ENCODE measurements at regions not wholly inside any gene's neighbourhood (a gene's known extent, or its start where the extent isn't known, plus 50 kb on each side); places are given as distances from the start of the nearest gene placed in this dataset.
"Not testable (repeated sequence)": the region's sequence is repeated elsewhere in the genome, so short reads cannot be mapped to it uniquely, and the experiment has no call there.

DNA sequence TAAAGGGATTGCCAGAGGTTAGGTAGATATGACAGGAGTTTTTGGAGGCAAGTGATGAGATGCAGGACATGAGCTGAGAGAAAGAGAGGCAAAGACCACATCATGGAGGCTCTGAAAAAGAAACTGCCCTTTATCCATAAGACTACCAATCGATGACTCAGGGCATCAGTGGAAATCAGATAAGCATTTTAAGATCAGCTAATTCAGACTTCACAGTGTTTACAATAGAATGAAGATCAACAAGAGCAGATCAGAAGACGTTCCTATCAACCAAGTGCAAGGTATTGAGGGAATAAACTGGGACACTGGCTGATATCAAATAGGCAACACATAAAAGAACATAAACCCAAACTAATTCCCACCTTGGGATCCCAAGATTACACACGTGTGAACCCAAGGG is 227.2 kb downstream of the SLCO4C1 start:
- DNase-seq (ENCODE audit: low spot score in 2 of 2) (no peak), FAIRE-seq (no peak)

DNA sequence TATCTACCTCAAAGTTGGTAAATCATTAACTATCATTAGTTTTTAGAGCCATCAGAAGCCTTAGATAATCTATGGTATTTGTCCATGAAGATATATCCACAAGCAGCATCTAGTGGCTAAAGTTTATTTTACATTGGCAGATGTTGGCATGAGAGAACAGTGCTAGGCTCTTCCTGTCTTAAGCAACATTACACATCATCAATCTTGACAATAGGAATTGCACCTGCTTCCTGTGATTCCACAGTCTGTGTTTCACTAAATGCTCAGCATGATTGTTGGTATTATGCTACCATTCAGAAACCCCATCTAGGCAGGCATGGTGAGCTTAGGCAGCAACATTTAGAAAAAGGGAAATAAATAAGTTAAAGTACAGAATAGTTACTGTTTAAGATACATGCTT is 246.6 kb downstream of the SLCO4C1 start:
- no peak for DNase-seq (ENCODE audit: low spot score in 2 of 2)
- no peak for FAIRE-seq

DNA sequence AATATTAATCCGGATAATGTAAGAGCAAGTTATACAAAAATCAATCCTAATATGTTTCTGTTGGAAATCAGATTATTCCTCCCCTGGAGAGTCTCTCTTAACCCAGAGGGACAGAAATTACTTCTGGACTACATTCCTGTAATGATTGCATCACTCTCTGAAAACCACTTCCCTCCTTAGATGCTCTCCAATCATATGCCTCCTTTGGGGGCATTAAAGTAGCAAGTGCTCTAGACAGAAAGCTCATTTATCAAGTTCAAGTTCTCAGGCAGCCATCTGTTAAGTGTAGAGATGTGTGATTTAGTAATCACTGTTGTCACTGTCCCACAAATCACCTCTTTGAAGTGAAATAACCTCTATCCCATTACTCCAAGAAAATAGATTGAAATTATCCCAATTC is 247.1 kb downstream of the SLCO4C1 start:
- DNase-seq (ENCODE audit: low spot score in 2 of 2) (no peak), FAIRE-seq (no peak)

DNA sequence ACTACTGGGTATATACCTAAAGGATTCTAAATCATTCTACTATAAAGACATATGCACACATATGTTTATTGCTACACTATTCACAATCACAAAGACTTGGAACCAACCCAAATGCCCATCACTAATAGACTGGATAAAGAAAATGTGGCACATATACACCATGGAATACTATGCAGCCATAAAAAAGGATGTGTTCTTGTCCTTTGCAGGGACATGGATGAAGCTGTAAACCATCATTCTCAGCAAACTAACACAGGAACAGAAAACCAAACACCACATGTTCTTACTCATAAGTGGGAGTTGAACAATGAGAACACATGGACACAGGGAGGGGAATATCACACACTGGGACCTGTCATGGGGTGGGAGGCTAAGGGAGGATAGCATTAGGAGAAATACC is 249.0 kb downstream of the SLCO4C1 start:
- not testable (repeated sequence) for DNase-seq (ENCODE audit: low spot score in 2 of 2); FAIRE-seq

DNA sequence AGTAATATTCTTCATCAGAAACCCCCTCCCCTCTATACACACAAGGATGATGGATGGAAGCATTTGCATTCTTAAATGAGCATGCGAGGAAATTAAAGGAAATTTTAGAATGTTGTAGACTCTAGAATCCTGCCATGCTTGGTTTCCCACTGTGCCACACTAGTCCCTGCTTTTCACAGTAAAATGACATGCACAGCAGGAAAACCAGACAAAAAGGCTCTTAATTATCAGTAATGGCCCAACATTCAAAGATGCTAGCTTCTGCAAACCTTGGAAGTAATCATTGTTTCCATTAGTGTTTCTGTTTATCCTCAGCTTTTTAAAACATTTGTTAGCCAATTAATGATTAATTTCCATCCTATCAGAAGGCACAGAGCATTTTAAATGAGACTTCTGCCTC is 255.8 kb downstream of the SLCO4C1 start:
- FAIRE-seq (no peak), DNase-seq (ENCODE audit: low spot score in 2 of 2) (no peak)

DNA sequence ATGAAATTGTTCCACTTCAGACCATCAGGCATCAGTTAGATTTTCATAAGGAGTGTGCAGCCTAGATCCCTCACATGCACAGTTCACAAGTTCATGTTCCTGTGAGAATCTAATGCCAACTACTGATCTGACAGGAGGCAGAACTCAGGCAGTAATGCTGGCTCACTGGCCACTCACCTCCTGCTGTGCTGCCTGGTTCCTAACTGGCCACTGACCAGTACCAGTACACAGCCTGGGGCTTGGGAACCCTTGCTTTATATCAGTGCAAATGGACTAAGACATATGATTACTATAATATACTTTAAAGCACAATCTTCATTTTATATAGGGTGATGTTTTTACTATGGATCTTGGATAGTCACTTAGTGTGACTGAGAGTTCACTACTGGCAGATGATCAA is 259.2 kb downstream of the SLCO4C1 start:
- FAIRE-seq (no peak), DNase-seq (ENCODE audit: low spot score in 2 of 2) (no peak)

DNA sequence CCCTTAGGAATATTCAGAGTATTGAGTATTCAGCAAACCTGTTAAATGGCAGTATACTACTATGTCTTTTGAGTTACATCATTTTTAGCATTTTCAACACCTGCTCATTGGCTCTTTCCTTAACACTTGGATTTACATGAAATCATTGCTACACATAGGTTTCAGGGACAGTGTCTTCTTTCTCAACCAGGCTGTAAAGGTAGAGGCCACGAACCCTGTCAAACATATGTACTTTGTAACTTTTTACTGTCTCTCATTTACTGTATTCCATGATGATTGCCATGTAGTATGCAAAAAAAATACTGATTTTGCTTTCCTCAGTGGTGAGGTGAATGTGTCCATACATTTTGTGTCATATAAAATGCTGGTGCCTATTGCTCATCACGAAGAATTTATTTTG is 264.4 kb downstream of the SLCO4C1 start:
- DNase-seq (ENCODE audit: low spot score in 2 of 2) (no peak), FAIRE-seq (no peak)

DNA sequence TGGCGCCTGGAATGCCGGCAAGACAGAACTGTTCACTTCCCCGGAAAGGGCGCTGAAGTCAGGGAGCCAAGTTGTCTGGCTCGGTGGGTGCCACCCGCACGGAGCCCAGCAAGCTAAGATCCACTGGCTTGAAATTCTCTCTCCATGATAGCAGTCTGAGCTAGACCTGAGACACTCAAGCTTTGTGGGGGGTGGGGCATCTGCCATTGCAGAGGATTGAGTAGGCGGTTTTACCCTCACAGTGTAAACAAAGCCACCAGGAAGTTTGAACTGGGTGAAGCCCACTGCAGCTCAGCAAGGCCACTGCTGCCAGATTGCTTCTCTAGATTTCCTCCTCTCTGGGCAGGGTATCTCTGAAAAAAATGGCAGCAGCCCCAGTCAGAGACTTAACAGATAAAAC is 277.4 kb downstream of the SLCO4C1 start:
- DNase-seq (ENCODE audit: low spot score in 2 of 2) (no peak), FAIRE-seq (no peak)

DNA sequence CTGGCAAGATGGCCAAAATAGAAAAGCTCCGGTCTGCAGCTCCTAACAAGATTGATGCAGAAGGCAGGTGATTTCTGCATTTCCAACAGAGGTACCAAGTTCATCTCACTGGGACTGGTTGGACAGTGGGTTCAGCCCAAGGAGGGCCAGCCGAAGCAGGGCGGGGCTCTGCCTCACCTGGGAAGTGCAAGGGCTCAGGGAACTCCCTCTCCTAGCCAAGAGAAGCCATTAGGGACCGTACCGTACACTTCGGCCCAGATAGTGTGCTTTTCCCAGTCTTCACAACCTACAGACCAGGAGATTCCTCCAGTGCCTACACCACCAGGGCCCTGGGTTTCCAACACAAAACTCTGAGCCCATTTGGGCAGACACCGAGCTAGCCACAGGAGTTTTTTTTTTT is 277.8 kb downstream of the SLCO4C1 start:
- FAIRE-seq (no peak), DNase-seq (ENCODE audit: low spot score in 2 of 2) (no peak)

DNA sequence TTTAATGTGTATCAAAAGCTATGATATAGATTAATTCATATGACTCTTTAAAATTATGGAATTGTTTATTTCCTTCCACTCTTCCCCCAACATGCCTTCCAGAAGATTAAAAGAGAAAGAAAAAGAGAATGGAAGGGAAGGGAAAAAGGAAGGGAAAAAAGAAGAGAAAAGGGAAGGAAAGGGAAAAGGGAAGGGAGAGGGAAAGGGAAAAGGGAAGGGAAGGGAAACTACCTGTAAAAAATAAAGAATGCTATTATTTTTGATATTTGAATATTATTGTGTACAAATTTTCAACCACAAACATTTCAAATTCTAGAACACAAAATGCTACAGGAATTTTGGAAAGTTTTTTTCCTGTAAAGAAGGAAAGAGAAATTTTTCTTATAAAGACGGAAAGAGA is 281.7 kb downstream of the SLCO4C1 start:
- no peak for FAIRE-seq
- DNase-seq (ENCODE audit: low spot score in 2 of 2): no peak

DNA sequence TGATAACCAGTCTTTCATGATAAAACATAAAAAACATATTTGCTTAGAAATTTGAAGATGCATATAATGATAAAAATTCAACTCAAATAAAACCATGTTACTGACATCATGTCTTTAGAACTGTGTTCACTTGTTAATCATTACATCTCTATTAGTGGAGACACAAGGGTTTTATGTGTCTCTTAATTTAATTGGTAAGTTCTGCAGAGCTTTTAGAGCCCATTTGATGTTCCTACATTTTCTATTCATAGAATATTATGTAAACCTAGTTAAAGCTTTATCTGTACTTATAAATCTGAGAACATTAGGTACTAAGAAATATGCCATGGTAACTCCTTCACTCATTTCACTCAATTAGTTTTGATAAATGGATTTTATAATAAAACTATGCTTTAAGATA is 285.4 kb downstream of the SLCO4C1 start:
- DNase-seq (ENCODE audit: low spot score in 2 of 2) (no peak), FAIRE-seq (no peak)

DNA sequence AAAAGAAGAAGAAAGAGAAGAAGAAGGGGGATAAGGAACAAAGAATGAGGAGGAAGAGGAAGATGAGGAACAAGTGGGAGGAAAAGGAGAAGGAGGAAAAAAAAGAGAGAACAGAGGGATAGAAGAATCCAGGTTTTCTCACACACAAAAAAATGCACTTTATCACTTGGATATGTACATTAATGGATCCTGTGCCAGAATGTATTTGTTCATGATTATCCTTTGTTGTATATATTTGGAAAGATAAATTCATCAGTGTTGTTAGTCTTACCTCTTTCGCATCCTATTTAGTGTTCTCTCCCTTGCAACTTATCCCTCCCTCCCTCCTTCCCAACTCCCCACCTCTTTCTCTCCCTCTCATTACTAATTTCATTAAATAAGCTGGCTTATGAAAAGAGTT is 298.8 kb downstream of the SLCO4C1 start:
- DNase-seq (ENCODE audit: low spot score in 2 of 2): no peak
- FAIRE-seq: no peak

DNA sequence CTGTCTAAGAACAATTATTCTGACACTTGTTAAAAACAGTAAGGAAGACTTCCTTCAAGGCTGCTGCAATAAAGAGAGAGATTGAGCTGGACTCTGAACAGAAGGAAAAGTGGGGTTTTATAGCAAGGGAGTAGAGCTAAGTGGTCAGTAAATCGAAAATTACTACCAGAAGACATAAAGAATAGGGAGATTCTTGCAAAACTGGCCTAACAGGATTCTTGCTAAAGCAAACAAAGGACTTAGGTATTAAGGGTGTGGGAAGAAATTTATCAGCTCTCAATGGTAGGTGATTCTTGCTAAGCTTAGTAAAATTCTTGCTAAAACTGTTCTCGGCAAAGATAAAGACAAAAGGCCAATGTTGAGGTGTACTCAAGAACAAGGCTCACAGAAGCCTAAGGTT is 300.5 kb downstream of the SLCO4C1 start:
- no peak for DNase-seq (ENCODE audit: low spot score in 2 of 2)

DNA sequence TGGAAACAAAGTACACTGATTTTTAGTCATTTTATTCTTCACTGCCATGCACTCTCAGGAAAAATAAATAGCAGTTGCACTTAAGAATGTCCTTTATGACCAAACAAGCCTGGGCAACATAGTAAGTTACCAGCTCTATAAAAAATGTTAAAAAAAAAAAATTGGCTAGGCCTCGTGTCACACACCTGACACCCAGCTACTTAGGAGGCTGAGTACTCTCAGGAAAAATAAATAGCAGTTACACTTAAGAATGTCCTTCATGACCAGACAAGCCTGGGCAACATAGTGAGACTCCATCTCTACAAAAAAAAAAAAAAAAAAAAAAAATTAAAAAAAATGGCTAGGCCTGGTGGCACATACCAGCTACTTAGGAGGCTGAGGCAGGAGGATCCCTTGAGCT is 304.6 kb downstream of the SLCO4C1 start:
- FAIRE-seq (no peak), DNase-seq (ENCODE audit: low spot score in 2 of 2) (no peak)

More for the DNA sequence above, 300.5 kb downstream of the SLCO4C1 start:
- FAIRE-seq: no peak

DNA sequence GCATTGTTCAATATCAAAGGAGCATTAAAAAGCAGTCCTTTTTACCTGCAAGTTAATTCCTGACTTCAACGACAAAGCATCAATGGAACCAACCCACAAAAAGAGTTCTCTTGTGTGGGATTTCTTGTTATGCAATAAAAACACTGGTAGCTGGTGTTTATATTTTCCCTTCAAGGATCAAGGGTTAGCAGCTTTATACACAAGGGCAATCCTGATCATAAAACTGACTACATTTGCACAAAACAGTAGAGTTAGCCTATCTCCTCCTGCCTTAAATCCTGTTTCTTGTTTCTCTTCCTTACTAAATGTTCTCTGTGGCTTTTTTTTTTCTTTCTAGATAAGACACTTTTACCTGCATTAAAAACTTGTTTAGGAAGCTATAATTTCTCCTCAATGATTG is 306.4 kb downstream of the SLCO4C1 start:
- FAIRE-seq (no peak), DNase-seq (ENCODE audit: low spot score in 2 of 2) (no peak)

DNA sequence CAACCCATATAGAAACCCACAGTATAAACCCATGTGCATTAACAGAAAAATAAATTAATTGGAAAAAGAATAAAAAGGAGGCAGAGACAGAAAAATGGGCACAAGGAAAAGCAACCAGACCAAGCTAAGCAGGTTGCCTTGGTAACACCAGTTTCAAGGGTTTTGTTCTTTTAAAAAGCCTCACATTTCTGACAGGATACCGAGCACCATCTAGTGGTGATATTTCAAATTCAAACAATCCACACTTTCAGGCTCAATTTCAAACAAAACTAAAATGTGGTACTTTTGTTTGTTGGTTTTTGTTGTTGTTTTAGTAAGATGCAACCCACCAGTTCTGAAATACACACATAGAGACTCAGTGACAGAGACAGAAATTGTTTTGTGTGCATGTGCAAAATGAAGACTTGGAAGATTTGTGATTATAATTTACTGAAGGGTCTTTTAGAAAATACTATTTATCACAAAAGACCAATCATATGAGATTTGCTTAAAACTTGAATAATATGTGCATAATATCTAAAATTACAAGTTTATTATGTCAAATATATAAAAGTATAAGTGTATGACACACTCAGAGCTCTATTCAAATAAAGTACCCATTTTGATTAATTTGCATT is 318.2 kb downstream of the SLCO4C1 start:
- FAIRE-seq: peak; percentile 75

DNA sequence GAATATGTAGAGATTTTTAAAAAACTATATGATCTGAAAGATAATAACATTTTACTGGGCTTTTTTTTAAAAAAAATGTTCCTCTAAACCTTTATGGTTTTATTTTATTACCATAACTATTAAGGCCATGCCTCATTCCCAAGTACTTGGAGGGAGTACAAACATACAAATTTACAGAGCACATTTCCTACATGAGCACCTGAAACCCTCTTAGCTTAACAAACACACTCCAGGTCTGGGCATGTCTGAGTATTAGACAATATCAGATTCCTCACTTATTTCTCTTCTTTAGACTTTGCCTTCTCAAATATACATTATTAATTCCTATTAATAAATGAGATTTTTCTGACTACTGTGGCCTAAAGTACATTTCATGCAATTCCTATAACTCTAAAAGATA is 319.2 kb downstream of the SLCO4C1 start:
- DNase-seq (ENCODE audit: low spot score in 2 of 2) (no peak), FAIRE-seq (no peak)

More for the DNA sequence above, 318.2 kb downstream of the SLCO4C1 start:
- DNase-seq (ENCODE audit: low spot score in 2 of 2): peak in 1 of 2 donors; percentile 30

DNA sequence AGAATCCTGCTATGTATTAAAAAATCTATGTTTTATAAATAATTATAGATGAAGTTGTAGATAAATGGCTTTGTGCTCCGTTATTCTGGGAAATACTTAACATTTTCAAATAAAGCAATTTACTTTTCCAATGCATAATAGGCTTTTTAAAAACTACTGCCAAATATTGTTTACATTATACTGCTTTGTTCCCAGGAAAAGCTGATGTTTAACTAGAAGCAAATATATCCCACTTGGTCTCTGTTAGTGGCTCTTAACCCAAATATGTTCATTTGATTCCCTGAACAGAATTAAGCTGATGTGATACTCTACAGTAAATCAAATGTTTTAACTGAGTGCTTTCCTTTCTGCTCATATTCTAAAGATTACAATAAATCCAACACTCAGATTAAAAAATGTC is 326.3 kb downstream of the SLCO4C1 start:
- FAIRE-seq: no peak
- DNase-seq (ENCODE audit: low spot score in 2 of 2): no peak

DNA sequence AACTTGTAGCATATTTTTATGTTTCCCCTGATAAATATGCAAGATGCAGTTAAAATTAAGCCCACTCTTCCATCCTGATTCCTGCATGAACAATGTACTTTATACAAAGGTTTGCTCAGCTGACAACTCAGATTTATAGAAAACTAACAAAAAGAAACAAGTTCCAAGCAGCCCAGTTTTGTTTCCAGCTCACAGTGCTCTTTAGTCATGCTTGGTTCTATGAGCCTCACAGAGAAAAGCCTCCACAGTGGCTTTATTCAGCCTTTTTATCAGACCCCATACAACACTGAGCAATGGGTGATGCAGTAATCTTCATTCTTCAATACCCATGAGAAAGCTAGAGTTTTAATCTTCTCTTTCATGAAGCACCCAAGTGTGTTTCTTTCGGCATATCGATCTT is 329.6 kb downstream of the SLCO4C1 start:
- no peak for DNase-seq (ENCODE audit: low spot score in 2 of 2)
- no peak for FAIRE-seq

DNA sequence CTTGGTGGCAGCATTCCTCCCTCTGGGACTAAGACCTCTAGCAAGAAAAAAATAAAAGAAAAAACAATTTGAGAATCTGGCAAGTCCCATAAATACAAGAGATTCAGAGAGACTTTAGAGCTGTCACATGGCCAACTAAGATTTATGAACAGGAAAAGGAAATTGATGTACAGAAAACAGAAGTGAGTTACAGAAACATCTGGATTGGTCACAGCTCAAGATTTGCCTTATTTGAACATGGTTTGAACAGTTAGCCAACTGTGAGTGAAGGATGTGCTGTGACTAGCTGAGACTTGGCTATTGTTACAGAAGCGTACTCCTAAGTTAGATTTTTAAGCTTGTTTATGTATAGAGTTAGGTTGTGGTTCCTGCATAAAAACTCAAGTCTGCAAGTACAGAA is 340.2 kb downstream of the SLCO4C1 start:
- DNase-seq (ENCODE audit: low spot score in 2 of 2): no peak
- FAIRE-seq: no peak

DNA sequence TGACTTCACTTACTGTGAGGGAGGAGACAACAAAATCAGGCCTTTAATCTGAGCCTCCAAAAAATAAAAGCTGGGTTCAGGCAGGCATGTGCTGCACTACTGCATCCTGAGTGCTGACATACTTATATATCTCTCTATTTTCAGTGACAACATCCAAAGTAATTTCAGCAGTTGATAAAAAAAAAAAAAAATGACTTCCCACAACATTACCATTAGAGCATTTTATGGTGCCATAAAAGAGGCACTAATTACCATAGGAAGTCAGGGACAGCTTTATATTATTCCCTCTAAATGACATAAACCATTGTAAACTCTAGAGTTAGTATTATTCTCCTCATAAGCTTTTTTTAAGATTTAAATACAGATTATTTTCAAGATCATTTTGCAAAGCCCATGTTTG is 346.1 kb downstream of the SLCO4C1 start:
- FAIRE-seq (no peak), DNase-seq (ENCODE audit: low spot score in 2 of 2) (no peak)

DNA sequence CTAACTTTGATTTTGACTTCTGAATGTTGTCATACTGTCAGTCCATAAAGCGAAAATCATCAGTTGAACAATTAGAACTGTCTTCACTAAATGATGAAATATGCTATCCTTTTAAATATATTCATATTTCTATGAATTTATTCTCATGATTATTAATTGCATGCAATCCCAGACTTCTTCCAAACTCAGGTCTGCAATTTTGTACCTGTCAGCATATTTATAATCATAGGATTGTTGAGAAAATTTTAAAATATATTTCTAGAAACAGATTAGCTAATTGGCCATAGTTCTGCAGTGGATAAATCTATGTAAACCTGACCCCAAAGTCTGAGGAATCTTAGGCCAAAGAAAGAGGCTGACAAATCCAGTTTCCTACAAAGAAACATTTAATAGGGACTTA is 347.5 kb downstream of the SLCO4C1 start:
- FAIRE-seq: no peak
- no peak for DNase-seq (ENCODE audit: low spot score in 2 of 2)

DNA sequence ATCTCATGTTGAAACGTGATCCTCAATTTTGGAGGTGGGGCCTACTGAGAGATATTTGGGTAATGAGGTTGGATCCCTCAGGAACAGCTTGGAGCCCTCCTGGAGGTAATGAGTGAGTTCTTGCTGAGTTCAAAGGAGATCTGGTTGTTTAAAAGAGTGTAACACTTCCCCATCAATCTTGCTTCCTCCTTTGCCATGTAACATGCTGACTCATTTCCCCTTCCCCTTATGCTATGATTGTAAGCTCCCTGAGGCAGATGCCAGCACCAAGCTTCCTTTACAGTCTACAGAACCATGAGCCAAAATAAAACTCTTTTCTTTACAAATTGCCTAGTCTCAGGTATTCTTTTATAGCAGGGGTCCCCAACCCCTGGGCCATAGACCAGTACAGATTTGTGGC is 352.3 kb downstream of the SLCO4C1 start:
- FAIRE-seq (no peak), DNase-seq (ENCODE audit: low spot score in 2 of 2) (no peak)

Measured in frontal cortex (tissue), 3 donors.